ENCODE measurements at regions not wholly inside any gene's neighbourhood (a gene's known extent, or its start where the extent isn't known, plus 50 kb on each side); places are given as distances from the start of the nearest gene placed in this dataset.
"Not testable (repeated sequence)": the region's sequence is repeated elsewhere in the genome, so short reads cannot be mapped to it uniquely, and the experiment has no call there.

GRCh38 chr6:27031302-27031701 lies 216.2 kb upstream of the PRSS16 start:
- intact Hi-C loops (cut with DNase I) = no loop called here
- Histone ChIP-seq H3K36me3 (no peaks in the 10 kb centered on the region), H3K27ac (no peak overlapping the region), H3K9me3 (no peaks in the 10 kb centered on the region), H3K27me3 (no peaks in the 10 kb centered on the region), H3K4me3 (replicated peaks in 1 of 3) (no peak overlapping the region), H3K4me1 (no peaks in the 10 kb centered on the region)
- no peak for DNase-seq
- 92 to 96% methylated on average over 1 of the region's 1 CpG for WGBS, 2 donors
- no peak for TF ChIP-seq POLR2A (IDR thresholded peaks at IDR 0.05)
- no peak for TF ChIP-seq CTCF (IDR thresholded peaks at IDR 0.05)

GRCh38 chr6:27038498-27038897 lies 209.0 kb upstream of the PRSS16 start:
- Histone ChIP-seq H3K9me3 (no peaks in the 10 kb centered on the region), H3K27ac (no peak overlapping the region), H3K4me3 (replicated peaks in 1 of 3) (no peak overlapping the region), H3K4me1 (no peaks in the 10 kb centered on the region), H3K36me3 (no peaks in the 10 kb centered on the region), H3K27me3 (no peaks in the 10 kb centered on the region)
- intact Hi-C loops (cut with DNase I) = no loop called here
- no peak for DNase-seq
- TF ChIP-seq POLR2A (IDR thresholded peaks at IDR 0.05) (no peak), CTCF (IDR thresholded peaks at IDR 0.05) (no peak)

GRCh38 chr6:27040244-27041042 lies 207.1 kb upstream of the PRSS16 start:
- Histone ChIP-seq H3K27me3 (no peaks in the 10 kb centered on the region), H3K4me3 (replicated peaks in 1 of 3) (no peak overlapping the region), H3K9me3 (no peaks in the 10 kb centered on the region), H3K4me1 (no peaks in the 10 kb centered on the region), H3K27ac (no peak overlapping the region), H3K36me3 (no peaks in the 10 kb centered on the region)
- 71 to 72% methylated on average over 7 of the region's 7 CpGs for WGBS, 2 donors
- TF ChIP-seq CTCF (IDR thresholded peaks at IDR 0.05) = no peak
- no peak for TF ChIP-seq POLR2A (IDR thresholded peaks at IDR 0.05)
- no peak for DNase-seq
- intact Hi-C loops (cut with DNase I) = no loop called here

- Histone ChIP-seq H3K4me1 (no peaks in the 10 kb centered on the region), H3K9me3 (no peaks in the 10 kb centered on the region), H3K27me3 (no peaks in the 10 kb centered on the region), H3K36me3 (no peaks in the 10 kb centered on the region), H3K27ac (no peak overlapping the region), H3K4me3 (replicated peaks in 1 of 3) (no peak overlapping the region)
- no peak for DNase-seq
- TF ChIP-seq POLR2A (IDR thresholded peaks at IDR 0.05) = no peak
- no peak for TF ChIP-seq CTCF (IDR thresholded peaks at IDR 0.05)
- intact Hi-C loops (cut with DNase I) = no loop called here
- 93 to 95% methylated on average over 2 of the region's 2 CpGs for WGBS, 2 donors
These were observed 204.3 kb upstream of the PRSS16 start for GRCh38 chr6:27043244-27043643.

GRCh38 chr6:27045131-27045530 lies 202.4 kb upstream of the PRSS16 start:
- 95 to 96% methylated on average over 11 to 19 of the region's 26 CpGs for WGBS, 2 donors
- intact Hi-C loops (cut with DNase I); H3K4me1 ChIP-seq; H3K4me3 ChIP-seq (replicated peaks in 1 of 3); H3K9me3 ChIP-seq; H3K27ac ChIP-seq; DNase-seq; H3K36me3 ChIP-seq; H3K27me3 ChIP-seq: not testable (repeated sequence)

GRCh38 chr6:27047725-27048124 lies 199.8 kb upstream of the PRSS16 start:
- WGBS, 2 donors = 64 to 69% methylated on average over 5 of the region's 5 CpGs
- H3K27me3 ChIP-seq; H3K27ac ChIP-seq; H3K4me1 ChIP-seq; intact Hi-C loops (cut with DNase I); H3K4me3 ChIP-seq (replicated peaks in 1 of 3); H3K9me3 ChIP-seq; H3K36me3 ChIP-seq; DNase-seq: not testable (repeated sequence)

Measured in thyroid gland (tissue), 4 donors.